ENCODE measurements at regions not wholly inside any gene's neighbourhood (a gene's known extent, or its start where the extent isn't known, plus 50 kb on each side); places are given as distances from the start of the nearest gene placed in this dataset.

- no peak for TF ChIP-seq CTCF (conservative IDR thresholded peaks at IDR 0.05; ENCODE audit: low read depth, low read length)
- no peak for DNase-seq (ENCODE audit: low read depth)
- H3K4me3 ChIP-seq (ENCODE audit: low read length): no peak overlapping the region
Observed at GRCh38 chr2:76415821-76416220, 705.1 kb upstream of the GCFC2 start.

- no peak for TF ChIP-seq CTCF (conservative IDR thresholded peaks at IDR 0.05; ENCODE audit: low read depth, low read length)
- no peak overlapping the region for H3K4me3 ChIP-seq (ENCODE audit: low read length)
- DNase-seq (ENCODE audit: low read depth): no peak
Observed at GRCh38 chr2:76413436-76413835, 702.7 kb upstream of the GCFC2 start.

- no peak overlapping the region for H3K4me3 ChIP-seq (ENCODE audit: low read length)
- DNase-seq (ENCODE audit: low read depth): no peak
- TF ChIP-seq CTCF (conservative IDR thresholded peaks at IDR 0.05; ENCODE audit: low read depth, low read length): no peak
Observed at GRCh38 chr2:76406134-76406855, 695.6 kb upstream of the GCFC2 start.

GRCh38 chr2:76393356-76393755, 682.6 kb upstream of the GCFC2 start:
- TF ChIP-seq CTCF (conservative IDR thresholded peaks at IDR 0.05; ENCODE audit: low read depth, low read length): no peak
- H3K4me3 ChIP-seq (ENCODE audit: low read length): no peak overlapping the region
- DNase-seq (ENCODE audit: low read depth): no peak

GRCh38 chr2:76391678-76392077, 681.0 kb upstream of the GCFC2 start:
- no peak for TF ChIP-seq CTCF (conservative IDR thresholded peaks at IDR 0.05; ENCODE audit: low read depth, low read length)
- H3K4me3 ChIP-seq (ENCODE audit: low read length): no peak overlapping the region
- no peak for DNase-seq (ENCODE audit: low read depth)

GRCh38 chr2:76387294-76387693, 676.6 kb upstream of the GCFC2 start:
- H3K4me3 ChIP-seq (ENCODE audit: low read length): no peak overlapping the region
- no peak for DNase-seq (ENCODE audit: low read depth)
- no peak for TF ChIP-seq CTCF (conservative IDR thresholded peaks at IDR 0.05; ENCODE audit: low read depth, low read length)

- no peak for DNase-seq (ENCODE audit: low read depth)
- no peak overlapping the region for H3K4me3 ChIP-seq (ENCODE audit: low read length)
- TF ChIP-seq CTCF (conservative IDR thresholded peaks at IDR 0.05; ENCODE audit: low read depth, low read length): no peak
Observed at GRCh38 chr2:76385943-76386342, 675.2 kb upstream of the GCFC2 start.
